Activated gamma-delta T cell treated with Interleukin-2 at 50 U/mL for 16 hours (primary cell): ENCODE measurements at regions not wholly inside any gene's neighbourhood (a gene's known extent, or its start where the extent isn't known, plus 50 kb on each side); places are given as distances from the start of the nearest gene placed in this dataset.
"Not testable (repeated sequence)": the region's sequence is repeated elsewhere in the genome, so short reads cannot be mapped to it uniquely, and the experiment has no call there.

Source experiments
- DNase-seq: peaks from one replicate; pipeline ENCODE4 v3.0.0-alpha.2; 2020

DNA sequence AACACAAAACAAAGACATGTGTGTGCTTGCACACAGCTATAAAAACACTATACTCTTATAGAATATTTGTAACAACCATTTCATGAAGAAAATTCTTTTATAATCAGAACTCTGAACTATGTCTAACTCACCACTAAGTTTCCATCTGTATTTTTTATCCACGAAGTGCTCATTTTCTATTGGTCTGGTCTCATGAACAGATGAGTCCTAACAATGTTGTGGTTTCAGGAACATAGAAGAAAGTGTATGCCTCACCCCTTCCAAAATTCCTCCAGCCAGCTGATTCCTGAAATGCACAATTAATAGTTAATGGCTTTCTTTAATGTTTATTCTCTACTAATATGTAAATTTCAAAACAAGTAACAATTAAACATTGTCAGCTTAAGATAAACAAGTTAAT lies 325.3 kb upstream of the GRAMD2B start:
- no peak for DNase-seq

DNA sequence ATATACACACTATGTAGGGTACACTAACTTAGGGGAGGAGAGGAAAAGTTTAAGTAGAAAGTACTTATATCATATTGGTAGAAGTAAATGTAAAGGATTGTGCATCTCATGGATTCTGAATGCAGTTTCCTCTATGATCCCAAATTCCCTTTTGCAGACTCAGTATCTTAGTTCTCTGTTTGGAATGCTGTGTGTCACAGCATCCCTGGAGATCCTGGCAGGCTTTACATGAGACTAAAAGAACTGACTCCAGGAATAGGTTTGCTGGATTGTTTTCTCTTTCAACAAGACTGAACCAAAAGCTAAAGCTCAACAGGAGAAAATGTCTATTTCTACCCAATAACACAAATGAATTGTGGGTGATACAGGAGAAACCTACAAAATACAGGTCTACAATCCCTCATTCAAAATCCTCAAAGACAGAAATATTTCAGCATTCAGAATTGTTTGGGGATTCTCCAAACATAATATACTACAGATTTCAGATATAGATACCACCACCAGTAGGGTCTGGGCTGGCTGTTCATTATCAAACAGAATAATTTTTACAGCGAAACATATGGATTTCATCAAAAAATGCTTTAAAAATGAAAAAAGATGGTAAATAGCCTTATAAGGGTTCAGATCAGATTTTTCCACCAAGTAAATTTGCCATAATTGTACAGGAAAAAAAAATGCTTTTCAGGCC lies 324.7 kb upstream of the GRAMD2B start:
- no peak for DNase-seq

DNA sequence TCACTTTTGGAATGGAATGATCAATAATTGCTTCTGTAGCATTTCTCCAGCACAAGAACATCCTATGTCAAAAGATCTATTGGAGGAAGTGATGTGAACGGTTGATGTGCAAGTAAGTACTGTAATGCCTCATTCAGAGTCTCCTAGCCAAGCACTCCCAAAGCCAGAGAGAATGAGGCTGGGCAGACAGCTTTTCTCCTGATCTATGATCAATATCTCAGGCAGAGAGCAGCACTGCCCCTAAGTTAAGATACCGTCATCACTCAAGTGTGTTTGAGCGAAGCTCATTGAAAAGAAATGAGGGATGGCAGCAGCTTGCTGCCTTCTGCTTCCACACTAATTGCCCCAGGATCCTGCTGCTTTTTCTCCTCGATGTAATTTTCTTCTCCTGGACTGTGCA lies 324.1 kb upstream of the GRAMD2B start:
- no peak for DNase-seq

DNA sequence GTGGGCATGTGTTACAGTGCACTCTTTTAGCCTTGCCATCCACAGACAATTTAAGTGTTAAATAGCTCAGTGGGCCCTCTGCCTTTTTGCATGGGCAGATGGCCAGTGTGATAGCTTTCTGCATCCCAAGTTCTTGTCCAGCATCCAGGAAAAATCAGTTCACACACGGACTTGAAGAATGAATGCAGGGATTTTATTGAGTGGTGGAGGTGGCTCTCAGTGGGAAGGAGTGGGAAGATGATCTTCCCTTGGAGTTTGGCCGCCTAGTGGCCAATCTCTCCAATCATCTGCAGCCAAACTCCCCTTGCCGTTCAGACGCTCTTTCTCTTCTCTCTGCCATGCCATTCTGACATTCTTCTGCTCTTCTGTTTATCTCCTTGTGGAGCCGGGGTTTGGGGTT lies 322.4 kb upstream of the GRAMD2B start:
- no peak for DNase-seq

DNA sequence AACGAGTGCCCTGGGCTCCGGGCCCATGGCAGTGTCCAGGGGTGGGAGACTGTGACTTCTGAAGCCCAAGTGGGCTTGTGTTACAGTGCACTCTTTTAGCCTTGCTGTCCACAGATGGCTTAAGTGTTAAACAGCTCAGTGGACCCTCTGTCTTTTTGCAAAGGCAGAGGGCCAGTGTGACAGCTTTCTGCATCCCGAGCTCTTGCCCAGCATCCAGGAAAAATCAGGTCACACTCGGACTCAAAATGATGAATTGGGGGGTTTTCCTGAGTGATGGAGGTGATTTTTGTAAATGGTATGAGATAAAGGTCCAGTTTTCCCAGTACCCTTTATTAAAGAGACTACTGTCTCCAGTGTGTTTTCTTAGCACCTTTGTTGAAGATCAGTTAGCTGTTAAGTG lies 321.3 kb upstream of the GRAMD2B start:
- DNase-seq = no peak

DNA sequence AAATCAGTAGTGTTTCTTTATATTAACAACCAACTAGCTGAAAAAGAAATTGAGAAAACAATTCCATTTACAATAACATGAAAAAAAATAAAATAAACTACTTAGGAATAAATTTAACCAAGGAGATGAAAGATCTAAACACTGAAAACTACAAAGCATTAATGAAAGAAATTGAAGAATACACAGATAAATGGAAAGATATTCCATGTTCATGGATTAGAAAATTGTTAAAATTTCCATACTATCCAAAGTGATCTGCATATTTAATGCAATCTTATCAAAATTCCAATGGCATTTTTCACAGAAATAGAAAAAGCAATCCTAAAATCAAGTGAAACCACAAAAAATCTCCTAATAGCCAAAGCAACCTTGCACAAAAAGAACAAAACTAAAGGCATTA lies 320.2 kb upstream of the GRAMD2B start:
- no peak for DNase-seq

DNA sequence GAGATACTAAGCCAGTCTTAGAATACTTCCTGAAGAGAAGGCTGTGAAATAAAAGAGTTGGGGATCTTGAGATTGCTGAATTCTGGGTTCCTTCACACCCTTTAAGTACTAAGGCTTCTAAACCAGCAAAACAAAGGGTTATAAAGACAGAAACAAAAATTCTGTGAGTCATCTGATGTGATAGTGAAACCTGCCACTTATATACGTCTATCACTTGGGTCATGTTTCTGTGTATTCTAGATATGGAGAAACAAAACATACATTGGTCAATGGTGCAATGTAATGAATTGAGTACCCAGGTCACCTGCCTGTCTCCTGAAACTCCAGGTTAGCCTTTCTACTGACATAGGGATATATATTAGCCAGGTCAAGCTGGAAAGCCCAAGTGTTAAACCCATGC lies 319.3 kb upstream of the GRAMD2B start:
- no peak for DNase-seq

DNA sequence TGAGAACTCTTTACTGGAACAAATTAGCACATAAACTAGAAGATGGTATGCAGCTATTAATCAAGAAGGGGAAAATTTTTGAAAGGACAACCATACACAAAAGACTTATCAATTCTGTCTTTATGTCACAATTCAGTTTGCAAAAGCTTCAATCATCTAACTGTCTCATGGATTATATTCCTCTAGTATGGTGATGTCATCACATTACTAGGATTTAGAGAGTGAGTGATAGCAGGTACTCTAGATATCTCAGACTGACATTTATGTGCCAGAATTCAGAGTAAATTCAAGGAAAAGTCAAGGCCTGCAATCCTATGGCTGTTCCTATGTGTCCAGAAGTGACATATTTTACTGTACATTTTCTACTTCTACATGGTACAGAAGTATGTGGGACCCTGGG lies 318.9 kb upstream of the GRAMD2B start:
- no peak for DNase-seq

DNA sequence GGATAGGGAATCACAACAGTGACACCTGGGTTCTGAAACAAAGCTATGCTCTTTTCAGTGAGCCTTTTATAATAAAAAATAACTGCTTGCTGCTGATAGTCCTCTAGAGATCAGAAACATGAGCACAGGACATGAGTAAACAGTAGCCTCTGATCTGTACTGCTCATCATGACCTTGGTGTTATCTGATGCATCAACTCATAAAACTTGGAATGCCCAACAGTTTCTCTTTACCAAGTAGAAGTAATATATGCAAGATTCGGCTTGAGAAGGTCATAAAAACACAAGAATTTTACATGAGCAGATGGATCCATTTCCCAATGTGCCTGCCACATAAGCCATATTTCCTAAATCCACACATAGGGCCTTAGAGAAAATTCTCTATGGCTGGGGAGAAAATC lies 318.3 kb upstream of the GRAMD2B start:
- DNase-seq = no peak

DNA sequence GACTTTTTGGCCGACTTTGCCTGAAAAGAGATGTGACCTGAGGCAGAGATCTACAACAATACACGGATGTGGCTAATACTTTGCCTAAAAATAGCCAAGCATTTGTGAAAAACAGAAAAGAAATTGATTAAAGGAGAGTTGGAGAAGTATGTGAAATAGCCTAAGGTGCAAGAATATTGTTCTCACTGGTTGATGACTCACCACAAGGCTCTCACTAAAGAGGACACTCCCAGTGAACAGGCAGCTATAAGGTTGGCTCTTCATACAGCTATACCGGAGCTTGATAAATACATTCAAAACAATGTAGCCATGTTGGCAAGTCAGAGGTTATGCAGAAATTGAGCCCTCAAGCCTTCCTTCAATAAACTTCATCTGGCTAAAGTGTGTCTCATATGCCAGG lies 317.2 kb upstream of the GRAMD2B start:
- DNase-seq = no peak

DNA sequence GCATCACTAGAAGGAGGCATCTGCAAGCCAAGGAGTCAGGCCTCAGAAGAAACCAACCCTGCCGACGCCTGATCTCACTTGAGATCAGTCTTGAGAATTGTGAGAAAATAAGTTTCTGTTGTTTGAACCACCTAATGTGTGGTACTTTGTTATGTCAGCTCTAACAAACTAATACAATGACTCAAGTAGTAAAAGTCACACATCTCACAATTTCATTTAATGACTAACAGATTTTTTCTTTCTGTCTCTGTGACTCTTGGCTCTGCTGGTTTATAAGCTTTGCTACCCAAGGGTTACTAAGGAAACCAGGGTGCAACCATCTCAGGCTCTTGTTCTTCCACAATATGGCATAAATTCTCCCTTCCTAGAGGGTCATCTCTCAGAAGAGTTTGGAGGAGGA lies 315.8 kb upstream of the GRAMD2B start:
- no peak for DNase-seq

DNA sequence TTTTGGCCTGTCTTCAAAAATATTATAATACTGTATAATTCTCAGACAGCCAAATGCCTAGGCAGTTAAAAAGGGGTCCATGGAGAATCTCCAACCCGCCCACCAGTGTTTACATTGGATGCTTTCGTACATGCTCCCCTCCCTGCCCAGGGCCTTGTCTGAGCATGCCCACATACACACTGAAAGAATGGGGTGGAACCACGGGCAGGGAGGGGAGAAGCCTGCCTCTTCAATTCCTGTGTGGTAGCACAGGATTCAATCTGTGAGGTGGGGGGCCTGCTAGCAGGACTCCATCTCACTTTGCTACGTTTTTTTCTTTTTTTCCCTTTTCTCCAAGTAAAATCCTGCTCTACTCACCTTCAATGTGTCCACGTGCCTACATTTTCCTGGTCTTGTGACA lies 314.7 kb upstream of the GRAMD2B start:
- no peak for DNase-seq

DNA sequence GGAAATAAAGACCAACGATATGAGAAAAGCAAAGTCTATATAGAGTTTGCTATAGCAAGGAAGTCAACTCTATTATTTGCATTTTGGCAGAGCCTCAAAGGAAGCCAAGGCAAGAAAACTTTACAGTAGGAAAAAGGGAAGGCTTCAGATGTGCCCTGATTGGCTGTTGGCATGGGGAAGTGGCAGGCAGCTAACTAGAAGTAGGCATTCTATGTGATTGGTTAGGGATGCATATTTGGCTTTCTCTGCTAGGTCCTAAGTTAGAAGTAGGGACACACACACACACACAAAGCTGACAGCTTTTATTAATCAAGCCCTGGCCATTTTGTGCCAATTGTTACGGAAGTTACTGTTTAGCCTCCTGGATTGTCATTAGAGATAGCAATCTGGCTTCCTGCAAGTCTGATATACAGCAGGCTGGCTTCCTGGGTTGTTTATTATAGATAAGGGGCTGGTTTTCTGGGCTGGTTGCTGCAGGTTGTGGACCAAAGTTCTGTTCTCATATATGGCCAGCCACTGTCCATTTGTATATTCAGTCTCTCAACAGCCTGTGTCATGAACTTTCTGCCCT lies 308.1 kb upstream of the GRAMD2B start:
- DNase-seq = no peak

DNA sequence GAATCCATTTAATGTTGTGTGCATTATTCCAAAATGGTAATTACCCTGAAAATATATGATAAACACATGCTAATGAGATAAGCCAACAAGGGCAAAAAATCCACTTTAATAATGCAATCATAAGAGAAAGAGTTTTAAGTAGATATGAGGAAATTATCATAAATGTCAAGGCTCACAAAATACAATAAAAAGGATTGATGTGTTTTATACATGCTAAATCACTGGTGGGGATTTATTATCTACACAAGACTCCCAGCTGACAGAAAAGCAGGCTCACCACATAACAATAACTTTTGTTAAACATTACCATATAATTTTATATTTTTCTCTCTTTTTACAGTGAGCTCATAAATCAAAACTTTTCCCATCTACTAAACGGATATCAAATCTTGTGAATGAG lies 306.2 kb upstream of the GRAMD2B start:
- no peak for DNase-seq

DNA sequence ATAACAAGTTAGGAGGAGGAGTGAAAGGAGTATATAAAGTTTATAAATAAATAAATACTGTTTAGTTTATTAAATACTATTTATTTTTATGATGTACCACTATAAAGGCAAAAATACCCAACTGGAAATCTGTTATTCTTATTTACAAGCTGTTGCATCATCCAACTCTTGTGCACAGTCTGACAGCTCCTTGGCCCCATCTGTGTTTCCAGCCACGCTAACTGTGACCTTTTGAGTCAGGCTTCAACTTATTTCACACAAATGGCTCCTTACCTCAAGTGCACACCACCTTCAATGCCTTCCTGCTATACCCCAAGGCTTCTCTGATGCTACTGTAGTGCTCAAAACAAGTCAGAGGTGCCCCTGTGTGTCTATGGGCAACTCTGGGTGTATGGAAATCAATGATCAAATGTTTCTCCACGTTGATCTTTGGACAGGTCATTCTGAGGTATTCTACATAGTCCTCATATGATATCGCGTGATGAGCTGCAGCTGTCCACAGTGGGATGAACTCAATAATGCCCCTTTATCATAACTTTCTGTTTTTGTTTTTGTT lies 303.2 kb upstream of the GRAMD2B start:
- no peak for DNase-seq

DNA sequence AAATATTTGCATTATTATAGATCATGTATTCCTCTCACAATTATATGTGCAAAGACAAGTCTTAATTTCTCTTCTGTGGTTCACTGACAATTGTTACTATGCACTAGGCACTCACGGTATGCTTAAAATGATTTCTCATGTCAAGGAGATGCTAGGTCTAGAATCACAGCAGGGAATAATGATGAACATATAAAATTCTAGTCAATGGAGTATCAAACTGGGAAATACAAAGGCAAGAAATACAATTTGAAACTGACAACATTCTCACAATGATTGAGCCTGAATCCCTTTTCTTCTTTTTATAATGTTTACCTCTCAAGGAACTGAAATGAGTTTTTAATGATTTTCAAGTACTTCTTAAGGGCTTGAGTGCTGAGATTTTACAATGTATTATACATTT lies 302.3 kb upstream of the GRAMD2B start:
- no peak for DNase-seq

DNA sequence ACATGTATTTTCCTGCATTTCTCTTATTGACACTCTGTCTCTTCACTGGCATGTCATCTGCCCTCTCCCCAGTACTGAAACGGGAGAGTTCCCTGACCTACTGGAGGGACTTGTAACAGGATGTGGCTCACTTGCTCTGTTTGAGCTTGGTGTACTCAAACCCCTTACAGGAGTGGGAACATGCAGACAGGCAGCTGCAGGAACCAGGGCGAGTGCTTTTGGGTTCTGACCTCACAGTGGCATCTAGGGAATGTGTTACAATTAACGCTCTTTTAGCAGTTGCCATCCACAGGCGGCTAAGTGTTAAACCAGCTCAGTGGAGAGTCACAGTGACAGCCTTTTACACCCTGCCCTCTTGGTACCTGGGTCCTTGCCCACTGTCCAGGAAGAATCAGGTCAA lies 300.3 kb upstream of the GRAMD2B start:
- DNase-seq = no peak

DNA sequence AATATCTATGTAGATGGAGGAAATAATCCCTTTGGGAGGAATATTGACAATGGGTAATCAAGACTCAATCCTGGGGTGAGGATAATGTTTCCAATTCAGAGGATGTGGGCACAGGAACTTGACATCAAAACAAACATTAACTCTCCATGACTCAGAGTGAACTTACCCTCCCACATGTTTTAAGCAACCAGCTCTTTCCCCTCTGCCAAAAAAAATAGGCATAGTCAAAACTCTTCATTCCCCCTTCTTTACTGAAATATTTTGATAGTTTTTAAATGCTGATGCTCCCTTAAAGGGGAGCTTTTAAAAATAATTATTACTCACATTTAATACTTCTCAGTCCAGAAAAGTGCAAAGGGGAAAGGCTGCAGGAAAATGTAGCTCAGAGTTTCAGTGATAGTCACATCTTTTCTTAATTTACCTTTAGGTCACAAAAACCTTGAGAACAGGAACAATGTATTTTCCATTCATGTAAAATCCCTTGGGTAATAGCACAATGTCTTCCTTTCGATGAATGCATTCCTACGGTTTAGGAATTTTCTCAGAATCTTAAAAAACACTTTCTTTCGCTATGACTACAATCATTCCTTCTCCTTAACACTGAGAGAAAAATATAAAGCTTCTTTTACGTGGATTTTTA lies 298.4 kb upstream of the GRAMD2B start:
- no peak for DNase-seq

DNA sequence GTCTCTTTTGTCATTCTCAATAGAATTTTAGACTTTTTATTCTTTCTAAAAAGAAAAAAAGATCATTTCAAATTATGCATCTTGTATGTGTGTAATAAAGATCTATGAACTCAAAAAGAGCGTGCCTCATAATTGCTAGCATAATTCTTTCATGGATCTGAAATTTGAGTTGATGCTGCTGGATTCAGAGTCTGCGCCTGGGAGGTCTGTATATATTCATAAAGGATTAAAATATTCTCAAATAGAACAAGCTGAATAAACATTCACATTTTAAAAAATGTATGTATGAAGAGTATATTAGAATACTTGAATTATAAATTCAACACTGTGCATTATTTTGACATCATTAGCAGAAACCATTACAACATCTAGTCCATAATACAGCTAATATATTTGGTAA lies 297.8 kb upstream of the GRAMD2B start:
- no peak for DNase-seq

DNA sequence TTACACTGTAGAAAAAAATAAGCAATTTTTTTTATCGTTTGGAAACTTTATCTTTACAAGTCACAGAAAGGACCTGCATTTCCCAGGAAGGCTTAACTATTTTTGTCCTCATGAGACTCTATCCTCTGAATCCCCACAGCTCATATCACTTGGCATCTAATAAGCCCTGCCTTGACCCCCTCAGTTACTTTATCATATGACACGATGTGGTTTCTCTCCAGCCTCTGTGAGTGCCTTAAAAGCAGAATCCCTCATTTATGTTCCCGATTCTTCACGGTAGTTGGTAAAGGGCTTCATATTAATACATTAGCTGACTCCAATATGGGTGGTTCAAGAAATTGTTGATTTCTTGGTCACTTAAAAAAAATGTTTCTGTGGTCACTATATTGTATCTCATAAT lies 296.6 kb upstream of the GRAMD2B start:
- no peak for DNase-seq

DNA sequence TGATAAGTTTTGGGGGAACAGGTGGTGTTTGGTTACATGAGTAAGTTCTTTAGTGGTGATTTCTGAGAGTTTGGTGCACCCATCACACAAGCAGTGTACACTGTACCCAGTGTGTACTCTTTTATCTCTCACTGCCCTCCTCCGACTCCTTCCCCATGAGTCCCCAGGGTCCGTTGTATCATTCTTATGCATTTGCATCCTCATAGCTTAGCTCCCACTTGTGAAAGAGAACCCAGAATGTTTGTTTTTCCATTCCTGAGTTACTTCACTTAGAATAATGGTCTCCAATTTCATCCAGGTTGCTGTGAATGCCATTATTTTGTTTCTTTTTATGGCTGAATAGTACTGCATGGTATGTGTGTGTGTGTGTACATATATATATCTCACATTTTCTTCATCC lies 295.8 kb upstream of the GRAMD2B start:
- DNase-seq = not testable (repeated sequence)

DNA sequence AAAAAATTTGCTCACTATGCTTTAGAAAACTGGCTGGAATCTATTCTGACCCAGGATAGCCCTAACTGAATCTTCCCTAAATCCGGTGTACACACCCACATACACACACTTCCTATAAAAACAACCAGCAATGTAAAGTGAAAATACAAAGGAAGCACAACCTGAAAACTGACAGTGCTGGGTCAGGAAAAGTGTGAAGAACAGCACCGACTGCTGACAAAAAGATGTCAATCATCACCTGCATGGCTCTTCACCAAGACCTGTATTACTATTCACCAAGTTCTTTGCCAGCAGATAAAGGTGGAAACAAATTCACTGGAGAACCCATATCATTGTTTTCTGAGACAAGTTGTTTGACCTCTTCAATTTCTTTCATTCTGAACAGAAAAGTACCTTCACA lies 293.8 kb upstream of the GRAMD2B start:
- DNase-seq = no peak

DNA sequence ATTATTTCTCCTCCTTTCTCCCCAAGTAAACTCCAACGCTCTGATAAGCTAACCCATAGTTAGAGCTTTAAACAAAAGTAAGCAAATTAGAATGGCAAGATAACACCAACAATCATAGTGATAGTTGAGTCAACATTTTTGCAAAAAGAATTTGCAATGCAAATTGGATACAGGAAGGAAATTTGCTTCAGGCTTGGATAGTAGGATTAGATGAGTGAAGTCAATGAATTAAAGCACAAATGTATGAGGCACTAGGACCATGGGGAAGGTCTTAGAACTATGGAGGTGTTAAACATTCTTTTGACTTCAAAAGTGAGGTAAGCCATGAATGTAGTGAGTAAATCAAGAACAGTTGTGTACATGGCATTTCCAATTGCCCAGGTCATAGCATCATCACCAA lies 289.8 kb upstream of the GRAMD2B start:
- no peak for DNase-seq

DNA sequence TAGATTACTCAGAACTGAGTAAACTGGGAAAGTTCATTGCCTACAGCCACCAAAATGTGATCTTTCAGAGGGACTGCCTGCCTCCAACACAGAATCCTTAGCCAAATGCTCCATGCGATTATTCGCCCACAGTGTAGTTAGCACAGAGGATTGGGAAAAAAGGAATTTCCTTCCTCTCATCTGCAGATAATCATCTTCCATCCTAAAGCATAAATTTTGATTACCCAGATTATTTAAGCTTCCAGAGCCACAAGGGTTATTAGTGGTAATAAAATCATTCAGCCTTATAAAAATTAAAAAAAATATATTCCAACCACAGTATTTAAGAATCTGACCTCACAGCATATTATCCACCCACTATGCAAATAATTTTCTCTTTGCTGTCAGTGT lies 285.3 kb upstream of the GRAMD2B start:
- DNase-seq = no peak
